Stimulated activated CD8-positive, alpha-beta memory T cell treated with anti-CD3 and anti-CD28 coated beads, Interleukin-7, amount 100 ng/mL, for 48 hours (primary cell): ENCODE measurements at regions not wholly inside any gene's neighbourhood (a gene's known extent, or its start where the extent isn't known, plus 50 kb on each side); places are given as distances from the start of the nearest gene placed in this dataset.

ENCODE experiments used
- DNase-seq, 2 donors: peaks; one replicate each; pipeline ENCODE4 v3.0.0-alpha.2; 2020; ENCODE audit warnings: low read depth in 1 of 2; ENCODE audit errors: extremely low read depth in 1 of 2

- no peak for DNase-seq
Observed at GRCh38 chr3:67733269-67733950, 79.0 kb upstream of the SUCLG2 start.

- no peak for DNase-seq
Observed at GRCh38 chr3:67724434-67724833, 70.0 kb upstream of the SUCLG2 start.

- DNase-seq: no peak
Observed at GRCh38 chr3:67723863-67724262, 69.5 kb upstream of the SUCLG2 start.

- DNase-seq: no peak
Observed at GRCh38 chr3:67719333-67719732, 64.9 kb upstream of the SUCLG2 start.

- no peak for DNase-seq
Observed at GRCh38 chr3:67715971-67716370, 61.6 kb upstream of the SUCLG2 start.

- DNase-seq: no peak
Observed at GRCh38 chr3:67713764-67714469, 59.5 kb upstream of the SUCLG2 start.

- DNase-seq: no peak
Observed at GRCh38 chr3:67712259-67712658, 57.8 kb upstream of the SUCLG2 start.

GRCh38 chr3:67710396-67710795 is 56.0 kb upstream of the SUCLG2 start:
- no peak for DNase-seq

GRCh38 chr3:67706934-67707333 is 52.5 kb upstream of the SUCLG2 start:
- DNase-seq: no peak

- no peak for DNase-seq
Observed at GRCh38 chr3:67704322-67704721, 49.9 kb upstream of the SUCLG2 start.
